ENCODE measurements at regions not wholly inside any gene's neighbourhood (a gene's known extent, or its start where the extent isn't known, plus 50 kb on each side); places are given as distances from the start of the nearest gene placed in this dataset.

DNA sequence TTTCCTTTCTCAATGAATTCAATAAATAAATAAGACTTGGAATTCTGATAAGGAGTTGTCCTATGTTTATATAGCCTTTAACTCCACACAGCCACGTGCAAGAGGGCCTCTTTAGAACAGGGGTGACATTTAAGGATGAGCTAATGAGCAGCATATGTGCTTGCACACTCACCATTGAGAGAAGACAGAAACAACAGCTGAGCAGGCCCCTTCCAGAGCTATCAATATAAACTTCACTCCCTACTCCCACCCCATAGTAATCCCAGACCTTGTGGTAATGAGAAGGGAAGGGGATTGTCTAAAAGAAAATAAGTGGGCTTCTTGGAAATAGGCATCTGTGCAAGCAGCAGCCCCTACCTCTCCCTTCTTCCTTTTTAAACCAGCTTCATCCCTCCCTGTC is 176.0 kb downstream of the SEC16B start:
- ChIA-PET CTCF (no interaction called here), POLR2A (no interaction called here)
- H3K4me3 ChIP-seq (ENCODE audit: low read depth, low read length), result no peak overlapping the region
- DNase-seq (ENCODE audit: low read depth, low spot score), result no peak
- TF ChIP-seq CTCF (IDR thresholded peaks at IDR 0.05; ENCODE audit: insufficient read depth, low read length, missing control alignments), result no peak

GRCh38 chr1:177790566-177790965 is 179.3 kb downstream of the SEC16B start:
- ChIA-PET CTCF (interaction anchor here (2.3 kb wide), 1 partner anchor 10 kb away, joined by 10 read pairs; no protein-coding TSS in a partner anchor), POLR2A (no interaction called here)
- no peak overlapping the region for H3K4me3 ChIP-seq (ENCODE audit: low read depth, low read length)
- TF ChIP-seq CTCF (IDR thresholded peaks at IDR 0.05; ENCODE audit: insufficient read depth, low read length, missing control alignments), result no peak
- DNase-seq (ENCODE audit: low read depth, low spot score), result no peak

DNA sequence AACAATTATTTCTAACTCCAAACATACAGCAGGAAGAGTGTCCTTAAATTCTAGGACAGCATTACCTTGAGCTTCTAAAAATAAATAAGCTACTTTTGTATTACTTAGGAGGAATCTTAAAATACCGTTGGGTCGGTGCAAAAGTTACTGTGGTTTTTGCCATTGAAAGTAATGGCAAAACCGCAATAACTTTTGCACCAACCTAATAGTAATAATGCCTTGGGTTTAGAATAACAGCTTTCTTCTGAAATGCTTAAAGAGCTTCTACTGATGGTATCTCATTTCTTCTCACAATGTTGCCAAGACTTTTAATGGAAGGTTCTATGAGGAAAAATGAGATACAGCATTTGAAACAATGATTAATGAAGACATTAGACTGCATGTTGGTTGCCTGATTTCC is 179.9 kb downstream of the SEC16B start:
- ChIA-PET CTCF (interaction anchor here (2.3 kb wide), 1 partner anchor 10 kb away, joined by 10 read pairs; no protein-coding TSS in a partner anchor), POLR2A (no interaction called here)
- H3K4me3 ChIP-seq (ENCODE audit: low read depth, low read length), result no peak overlapping the region
- DNase-seq (ENCODE audit: low read depth, low spot score), result no peak
- TF ChIP-seq CTCF (IDR thresholded peaks at IDR 0.05; ENCODE audit: insufficient read depth, low read length, missing control alignments), result no peak

- CTCF ChIA-PET, result interaction anchor here (1.1 to 1.3 kb wide), 2 partner anchors 15 to 128 kb away, joined by 3 read pairs; no protein-coding TSS in a partner anchor
- H3K4me3 ChIP-seq (ENCODE audit: low read depth, low read length), result no peak overlapping the region
- no peak for DNase-seq (ENCODE audit: low read depth, low spot score)
- POLR2A ChIA-PET, result no interaction called here
- TF ChIP-seq CTCF (IDR thresholded peaks at IDR 0.05; ENCODE audit: insufficient read depth, low read length, missing control alignments), result no peak
Observed at GRCh38 chr1:177786176-177786745, 183.6 kb downstream of the SEC16B start.

GRCh38 chr1:177784936-177785335 is 184.9 kb downstream of the SEC16B start:
- no peak for DNase-seq (ENCODE audit: low read depth, low spot score)
- ChIA-PET POLR2A (no interaction called here), CTCF (interaction anchor here (1.5 kb wide), 1 partner anchor 887 kb away, joined by 5 read pairs; no protein-coding TSS in a partner anchor)
- no peak overlapping the region for H3K4me3 ChIP-seq (ENCODE audit: low read depth, low read length)
- TF ChIP-seq CTCF (IDR thresholded peaks at IDR 0.05; ENCODE audit: insufficient read depth, low read length, missing control alignments), result no peak

- no peak for DNase-seq (ENCODE audit: low read depth, low spot score)
- ChIA-PET CTCF (interaction anchor here (1.2 to 1.5 kb wide), 2 partner anchors 350 to 886 kb away, joined by 3 to 5 read pairs; no protein-coding TSS in a partner anchor), POLR2A (no interaction called here)
- H3K4me3 ChIP-seq (ENCODE audit: low read depth, low read length), result no peak overlapping the region
- no peak for TF ChIP-seq CTCF (IDR thresholded peaks at IDR 0.05; ENCODE audit: insufficient read depth, low read length, missing control alignments)
Observed at GRCh38 chr1:177784409-177784808, 185.4 kb downstream of the SEC16B start.
